HG03039 (cell line): ENCODE measurements at regions not wholly inside any gene's neighbourhood (a gene's known extent, or its start where the extent isn't known, plus 50 kb on each side); places are given as distances from the start of the nearest gene placed in this dataset.

Experiments
- ATAC-seq: cut with Tn5 transposase; IDR thresholded peaks from one replicate; pipeline ENCODE4 v1.9.1; 2021; ENCODE audit warnings: mild to moderate bottlenecking, moderate library complexity; ENCODE audit not compliant: unreplicated experiment

- no peak for ATAC-seq
These were observed 51.4 kb upstream of the MSX1 start for GRCh38 chr4:4808086-4808485.

- no peak for ATAC-seq
These were observed 53.6 kb upstream of the MSX1 start for GRCh38 chr4:4805887-4806286.

GRCh38 chr4:4803912-4804296 lies 55.6 kb upstream of the MSX1 start:
- ATAC-seq, result no peak

- ATAC-seq, result no peak
These were observed 56.1 kb upstream of the MSX1 start for GRCh38 chr4:4803216-4803911.

GRCh38 chr4:4800646-4801408 lies 58.6 kb upstream of the MSX1 start:
- no peak for ATAC-seq

GRCh38 chr4:4794421-4794820 lies 65.0 kb upstream of the MSX1 start:
- ATAC-seq, result no peak

GRCh38 chr4:4792466-4792865 lies 67.0 kb upstream of the MSX1 start:
- ATAC-seq, result no peak

GRCh38 chr4:4791299-4792111 lies 68.0 kb upstream of the MSX1 start:
- ATAC-seq, result no peak

GRCh38 chr4:4789462-4789861 lies 70.0 kb upstream of the MSX1 start:
- ATAC-seq, result no peak

GRCh38 chr4:4788573-4788972 lies 70.9 kb upstream of the MSX1 start:
- no peak for ATAC-seq

GRCh38 chr4:4787421-4787820 lies 72.0 kb upstream of the MSX1 start:
- no peak for ATAC-seq

- ATAC-seq, result no peak
These were observed 75.1 kb upstream of the MSX1 start for GRCh38 chr4:4784379-4784778.

GRCh38 chr4:4783847-4784246 lies 75.6 kb upstream of the MSX1 start:
- ATAC-seq, result no peak

GRCh38 chr4:4782969-4783368 lies 76.5 kb upstream of the MSX1 start:
- no peak for ATAC-seq

- no peak for ATAC-seq
These were observed 77.3 kb upstream of the MSX1 start for GRCh38 chr4:4781936-4782707.

- ATAC-seq, result no peak
These were observed 78.7 kb upstream of the MSX1 start for GRCh38 chr4:4780729-4781244.

GRCh38 chr4:4779486-4779885 lies 80.0 kb upstream of the MSX1 start:
- ATAC-seq, result no peak

- ATAC-seq, result no peak
These were observed 80.4 kb upstream of the MSX1 start for GRCh38 chr4:4779054-4779453.

GRCh38 chr4:4778554-4778953 lies 80.9 kb upstream of the MSX1 start:
- ATAC-seq, result no peak

GRCh38 chr4:4776934-4777333 lies 82.5 kb upstream of the MSX1 start:
- ATAC-seq, result no peak

- ATAC-seq, result no peak
These were observed 83.1 kb upstream of the MSX1 start for GRCh38 chr4:4776335-4776734.
